SK-N-MC (cell line): ENCODE measurements at regions not wholly inside any gene's neighbourhood (a gene's known extent, or its start where the extent isn't known, plus 50 kb on each side); places are given as distances from the start of the nearest gene placed in this dataset.

Experiments
- DNase-seq: peaks from one replicate; pipeline ENCODE4 v3.0.0-alpha.2; 2011; ENCODE audit warnings: low read depth, low spot score
- H3K27ac ChIP-seq: fragments of 200-600 bp; sonication (generic); 2 replicates; pipeline ENCODE4 v1.5.1; 2016; ENCODE audit warnings: mixed run types
- H3K36me3 ChIP-seq: fragments of 200-600 bp; sonication (generic); 2 replicates; pipeline ENCODE4 v1.6.1; 2017; ENCODE audit warnings: antibody characterized with exemption, low read length, mixed read lengths; ENCODE audit not compliant: insufficient read depth
- H3K4me3 ChIP-seq: fragments of 200-600 bp; sonication (generic); 2 replicates; pipeline ENCODE4 v1.5.1; 2016
- H3K9ac ChIP-seq: fragments of 200-600 bp; sonication (generic); 2 replicates; pipeline ENCODE4 v1.8.0; 2017; ENCODE audit warnings: mixed run types, mixed read lengths; ENCODE audit not compliant: insufficient read length
- H3K9me3 ChIP-seq: fragments of 200-600 bp; sonication (generic); 2 replicates; pipeline ENCODE4 v1.6.1; 2017; ENCODE audit warnings: low read depth, mild to moderate bottlenecking, antibody characterized with exemption, low read length, moderate library complexity, mixed read lengths
- EZH2 ChIP-seq: fragments of 200-600 bp; sonication (generic); IDR thresholded peaks from one replicate; pipeline ENCODE4 v1.6.1; 2017; ENCODE audit warnings: antibody characterized with exemption
- FOXP2 ChIP-seq: optimal IDR thresholded peaks from 2 replicates; pipeline ENCODE3; 2011; ENCODE audit warnings: mild to moderate bottlenecking, moderate library complexity; ENCODE audit not compliant: insufficient read depth; ENCODE audit errors: extremely low read length, control extremely low read depth
- POLR2AphosphoS5 ChIP-seq: IDR thresholded peaks from 2 replicates; pipeline ENCODE4 v1.6.1; 2012; ENCODE audit warnings: mild to moderate bottlenecking, low read depth, low read length, borderline replicate concordance

- Histone ChIP-seq H3K27ac (no peak overlapping the region), H3K9ac (no peak overlapping the region), H3K9me3 (no peaks in the 10 kb centered on the region), H3K36me3 (no peaks in the 10 kb centered on the region), H3K4me3 (no peak overlapping the region)
- no peak for DNase-seq
- TF ChIP-seq POLR2AphosphoS5, result no peak
- TF ChIP-seq EZH2, result no peak
- no peak for TF ChIP-seq FOXP2
Measured at GRCh38 chrX:125012585-125012984, 307.1 kb upstream of the TEX13C start.

DNA sequence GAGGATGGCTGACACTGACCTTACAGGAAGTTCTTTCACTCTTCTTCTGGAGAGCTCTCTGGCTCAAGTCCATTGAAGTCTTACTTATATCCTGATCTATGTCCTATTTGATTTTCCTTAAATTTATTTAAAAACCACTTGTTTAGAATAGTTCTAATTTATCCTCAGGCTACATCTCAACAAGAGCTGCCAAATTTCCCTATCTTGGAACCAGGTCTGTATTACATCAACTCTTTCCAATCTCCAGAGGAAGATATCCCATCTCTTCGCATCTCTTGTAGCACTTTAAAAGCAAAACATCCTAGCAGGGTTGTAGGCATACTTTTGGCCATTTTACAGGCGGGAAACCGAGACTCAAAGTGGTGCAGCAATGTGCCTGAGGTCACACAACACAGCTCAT is 290.5 kb upstream of the TEX13C start:
- DNase-seq, result no peak
- TF ChIP-seq POLR2AphosphoS5, result no peak
- H3K4me3 ChIP-seq, result no peak overlapping the region
- no peak overlapping the region for H3K27ac ChIP-seq
- H3K9ac ChIP-seq, result no peak overlapping the region
- no peaks in the 10 kb centered on the region for H3K9me3 ChIP-seq
- no peaks in the 10 kb centered on the region for H3K36me3 ChIP-seq
